ENCODE measurements at regions not wholly inside any gene's neighbourhood (a gene's known extent, or its start where the extent isn't known, plus 50 kb on each side); places are given as distances from the start of the nearest gene placed in this dataset.

DNA sequence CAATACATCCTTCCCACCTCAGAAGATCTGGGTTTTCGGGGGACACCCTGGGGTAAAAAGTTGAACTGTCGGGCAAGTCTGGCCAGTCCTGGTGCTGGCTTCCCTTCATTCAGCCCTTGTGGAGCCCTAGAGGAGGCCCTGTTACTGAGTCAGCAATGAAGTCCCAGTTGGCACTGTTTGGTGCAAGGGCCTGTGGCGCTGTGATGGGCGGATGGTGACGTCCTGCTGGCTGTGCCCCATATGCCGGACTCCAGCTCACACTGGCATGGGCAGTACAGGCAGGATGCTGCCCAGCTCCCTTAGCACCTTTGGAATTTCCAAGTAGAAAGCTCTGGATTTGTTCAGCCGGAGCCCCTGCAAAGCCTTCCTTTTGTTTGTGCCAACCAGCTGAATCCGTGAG, 186.2 kb upstream of the PMEPA1 start:
- H3K4me3 ChIP-seq (ENCODE audit: low read depth, low read length) = no peak overlapping the region
- TF ChIP-seq POLR2A (IDR thresholded peaks at IDR 0.05; ENCODE audit: extremely low read depth, insufficient read length) = no peak
- TF ChIP-seq MYC (IDR thresholded peaks at IDR 0.05; ENCODE audit: low read depth, low read length) = no peak
- TF ChIP-seq, protein P1, sequence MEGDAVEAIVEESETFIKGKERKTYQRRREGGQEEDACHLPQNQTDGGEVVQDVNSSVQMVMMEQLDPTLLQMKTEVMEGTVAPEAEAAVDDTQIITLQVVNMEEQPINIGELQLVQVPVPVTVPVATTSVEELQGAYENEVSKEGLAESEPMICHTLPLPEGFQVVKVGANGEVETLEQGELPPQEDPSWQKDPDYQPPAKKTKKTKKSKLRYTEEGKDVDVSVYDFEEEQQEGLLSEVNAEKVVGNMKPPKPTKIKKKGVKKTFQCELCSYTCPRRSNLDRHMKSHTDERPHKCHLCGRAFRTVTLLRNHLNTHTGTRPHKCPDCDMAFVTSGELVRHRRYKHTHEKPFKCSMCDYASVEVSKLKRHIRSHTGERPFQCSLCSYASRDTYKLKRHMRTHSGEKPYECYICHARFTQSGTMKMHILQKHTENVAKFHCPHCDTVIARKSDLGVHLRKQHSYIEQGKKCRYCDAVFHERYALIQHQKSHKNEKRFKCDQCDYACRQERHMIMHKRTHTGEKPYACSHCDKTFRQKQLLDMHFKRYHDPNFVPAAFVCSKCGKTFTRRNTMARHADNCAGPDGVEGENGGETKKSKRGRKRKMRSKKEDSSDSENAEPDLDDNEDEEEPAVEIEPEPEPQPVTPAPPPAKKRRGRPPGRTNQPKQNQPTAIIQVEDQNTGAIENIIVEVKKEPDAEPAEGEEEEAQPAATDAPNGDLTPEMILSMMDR (IDR thresholded peaks at IDR 0.05; ENCODE audit: low read depth, low read length) = no peak
- TF ChIP-seq, protein P2, sequence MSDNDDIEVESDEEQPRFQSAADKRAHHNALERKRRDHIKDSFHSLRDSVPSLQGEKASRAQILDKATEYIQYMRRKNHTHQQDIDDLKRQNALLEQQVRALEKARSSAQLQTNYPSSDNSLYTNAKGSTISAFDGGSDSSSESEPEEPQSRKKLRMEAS (IDR thresholded peaks at IDR 0.05; ENCODE audit: low read depth, low read length) = no peak

DNA sequence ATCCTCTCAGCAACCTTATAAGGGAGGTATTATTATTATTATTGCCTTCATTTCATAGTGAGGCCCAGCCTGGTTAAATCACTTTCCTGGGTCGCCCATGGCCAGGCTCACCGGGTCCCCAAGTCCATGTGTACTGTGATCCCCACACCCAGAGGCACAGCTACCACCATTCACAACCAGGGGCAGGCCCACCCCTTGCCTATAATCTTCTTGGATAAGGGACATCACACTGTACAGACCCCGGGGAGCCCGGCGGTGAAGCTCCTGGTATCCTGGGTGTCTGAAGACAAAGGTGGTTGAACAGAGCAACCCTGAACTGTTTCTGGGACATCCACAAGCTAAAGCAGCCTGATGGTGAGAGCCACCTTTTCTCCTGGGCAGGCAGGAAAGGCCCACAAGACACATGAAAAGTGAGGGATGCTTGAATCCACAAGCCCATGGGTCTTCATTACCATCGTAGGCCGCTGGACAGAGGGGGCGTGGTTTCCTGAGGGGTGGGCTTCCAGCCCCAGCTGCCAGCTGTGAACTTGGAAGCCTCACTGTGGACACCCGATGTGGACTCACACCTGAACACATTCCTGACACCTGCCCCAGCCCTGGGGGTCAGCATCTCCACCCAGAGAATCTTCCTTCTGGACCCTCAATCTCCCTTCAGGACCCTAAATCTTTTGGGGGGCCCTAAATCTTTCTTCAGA, 185.5 kb upstream of the PMEPA1 start:
- H3K4me3 ChIP-seq (ENCODE audit: low read depth, low read length) = no peak overlapping the region
- TF ChIP-seq, protein P2 (IDR thresholded peaks at IDR 0.05; ENCODE audit: low read depth, low read length) = no peak
- TF ChIP-seq MYC (IDR thresholded peaks at IDR 0.05; ENCODE audit: low read depth, low read length) (no peak), POLR2A (IDR thresholded peaks at IDR 0.05; ENCODE audit: extremely low read depth, insufficient read length) (no peak)
- TF ChIP-seq, protein P1 (IDR thresholded peaks at IDR 0.05; ENCODE audit: low read depth, low read length) = no peak
- no peak for DNase-seq (ENCODE audit: low read depth)

More for the DNA sequence above, 186.2 kb upstream of the PMEPA1 start:
- DNase-seq (ENCODE audit: low read depth) = no peak

DNA sequence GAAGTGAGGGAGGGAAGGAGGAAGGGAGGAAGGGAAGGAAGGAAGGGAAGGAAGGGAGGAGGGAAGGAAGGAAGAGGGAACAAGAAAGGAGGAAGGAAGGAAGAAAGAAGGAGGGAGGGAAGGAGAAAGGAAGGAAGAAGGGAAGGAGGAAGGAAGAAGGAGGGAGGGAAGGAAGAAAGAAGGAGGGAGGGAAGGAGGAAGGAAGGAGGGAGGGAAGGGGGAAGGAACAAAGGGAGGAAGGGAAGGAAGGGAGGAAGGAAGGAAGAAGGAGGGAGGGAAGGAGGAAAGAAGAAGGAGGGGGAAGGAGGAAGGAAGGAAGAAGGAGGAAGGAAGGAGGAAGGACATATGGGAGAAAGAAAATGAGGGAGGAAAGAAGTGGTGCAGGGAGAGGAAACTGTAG, 184.7 kb upstream of the PMEPA1 start:
- TF ChIP-seq, protein P2 (IDR thresholded peaks at IDR 0.05; ENCODE audit: low read depth, low read length) = no peak
- no peak for TF ChIP-seq POLR2A (IDR thresholded peaks at IDR 0.05; ENCODE audit: extremely low read depth, insufficient read length)
- TF ChIP-seq MYC (IDR thresholded peaks at IDR 0.05; ENCODE audit: low read depth, low read length) = no peak
- TF ChIP-seq, protein P1 (IDR thresholded peaks at IDR 0.05; ENCODE audit: low read depth, low read length) = no peak
- H3K4me3 ChIP-seq (ENCODE audit: low read depth, low read length) = no peak overlapping the region
- DNase-seq (ENCODE audit: low read depth) = no peak

DNA sequence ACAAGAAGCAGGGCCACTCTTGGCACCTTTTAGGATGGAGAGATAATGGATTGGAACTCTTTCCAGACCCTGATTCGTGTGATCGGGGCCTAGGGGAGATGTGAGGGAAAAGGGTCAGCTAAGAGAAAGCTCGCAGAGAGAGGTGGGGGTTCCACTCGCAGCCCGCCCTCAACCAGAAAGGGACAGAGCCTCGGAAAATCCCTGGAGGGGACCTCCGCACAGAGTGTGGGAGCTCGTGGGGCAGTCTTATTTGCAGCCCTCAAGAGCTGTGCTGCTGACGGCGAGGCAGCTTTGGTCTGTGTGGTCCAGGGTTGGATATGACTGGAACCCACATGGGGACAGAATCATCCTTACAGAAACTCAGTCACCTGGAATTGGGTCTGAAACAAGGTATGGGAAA, 184.3 kb upstream of the PMEPA1 start:
- TF ChIP-seq POLR2A (IDR thresholded peaks at IDR 0.05; ENCODE audit: extremely low read depth, insufficient read length) (no peak), MYC (IDR thresholded peaks at IDR 0.05; ENCODE audit: low read depth, low read length) (no peak)
- TF ChIP-seq, protein P2 (IDR thresholded peaks at IDR 0.05; ENCODE audit: low read depth, low read length) = no peak
- TF ChIP-seq, protein P1 (IDR thresholded peaks at IDR 0.05; ENCODE audit: low read depth, low read length) = no peak
- DNase-seq (ENCODE audit: low read depth) = no peak
- no peak overlapping the region for H3K4me3 ChIP-seq (ENCODE audit: low read depth, low read length)

DNA sequence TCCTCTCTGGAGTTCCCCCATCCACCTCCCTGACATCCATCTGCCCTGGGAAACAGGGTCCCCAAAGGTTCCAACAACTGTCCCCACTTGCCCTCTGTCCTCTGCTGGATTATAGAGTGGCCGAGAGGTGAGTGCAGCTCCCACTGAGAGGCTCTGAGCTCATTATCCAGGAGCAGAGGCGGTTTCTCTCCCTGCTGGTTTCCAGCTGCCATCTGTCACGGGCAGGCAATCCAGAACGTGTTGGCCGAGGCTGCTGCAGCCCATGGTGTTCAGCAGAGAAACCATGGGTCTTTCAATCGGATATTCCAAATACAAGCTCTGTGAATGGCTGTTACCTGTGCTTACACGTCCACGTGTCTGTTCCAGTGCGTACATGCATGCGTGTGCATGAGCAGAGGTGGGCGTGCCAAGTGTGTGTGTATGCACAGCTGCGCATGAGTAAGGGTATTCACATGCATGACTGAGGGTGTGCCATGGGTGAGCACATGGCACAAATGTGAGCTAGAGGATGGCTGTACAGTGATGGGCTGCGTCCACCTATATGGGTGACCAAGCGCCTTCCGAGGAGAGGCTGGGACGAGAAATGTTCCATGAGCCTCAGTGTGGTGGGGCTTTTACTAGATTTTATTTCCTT, 183.7 kb upstream of the PMEPA1 start:
- no peak overlapping the region for H3K4me3 ChIP-seq (ENCODE audit: low read depth, low read length)
- no peak for DNase-seq (ENCODE audit: low read depth)

DNA sequence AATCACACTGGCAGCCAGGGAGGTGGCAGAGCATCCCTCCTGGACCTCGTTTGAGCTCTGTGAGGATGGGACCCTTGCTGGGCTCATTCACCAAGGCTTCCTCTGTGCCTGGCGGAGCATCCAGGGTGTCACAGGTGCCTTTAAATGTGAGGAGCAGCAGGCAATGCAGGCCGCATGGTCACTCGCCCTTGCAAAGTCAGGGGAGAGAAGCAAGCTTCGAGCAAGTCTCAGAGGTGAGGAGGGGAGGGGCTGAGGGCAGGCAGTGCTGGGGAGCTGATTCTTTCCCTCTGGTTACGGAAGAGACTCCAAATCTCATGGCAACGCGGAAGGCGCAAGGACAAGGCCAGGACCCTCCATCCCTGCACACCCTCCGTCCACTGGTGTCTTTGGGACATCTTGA, 182.7 kb upstream of the PMEPA1 start:
- TF ChIP-seq, protein P1 (IDR thresholded peaks at IDR 0.05; ENCODE audit: low read depth, low read length) = no peak
- TF ChIP-seq MYC (IDR thresholded peaks at IDR 0.05; ENCODE audit: low read depth, low read length) (no peak), POLR2A (IDR thresholded peaks at IDR 0.05; ENCODE audit: extremely low read depth, insufficient read length) (no peak)
- TF ChIP-seq, protein P2 (IDR thresholded peaks at IDR 0.05; ENCODE audit: low read depth, low read length) = no peak
- no peak overlapping the region for H3K4me3 ChIP-seq (ENCODE audit: low read depth, low read length)
- DNase-seq (ENCODE audit: low read depth) = no peak

More for the DNA sequence above, 183.7 kb upstream of the PMEPA1 start:
- no peak for TF ChIP-seq POLR2A (IDR thresholded peaks at IDR 0.05; ENCODE audit: extremely low read depth, insufficient read length)

Measured in NB4 (cell line).